DMS 273 (cell line): ENCODE measurements at regions not wholly inside any gene's neighbourhood (a gene's known extent, or its start where the extent isn't known, plus 50 kb on each side); places are given as distances from the start of the nearest gene placed in this dataset.
"Not testable (repeated sequence)": the region's sequence is repeated elsewhere in the genome, so short reads cannot be mapped to it uniquely, and the experiment has no call there.

Source experiments
- DNase-seq: peaks from one replicate; lab custom pipeline; 2025; ENCODE audit not compliant: unreplicated experiment; lab: John Stamatoyannopoulos, UW

GRCh38 chr2:60259781-60260180, 293.7 kb downstream of the BCL11A start:
- no peak for DNase-seq

GRCh38 chr2:60252581-60253150, 300.8 kb downstream of the BCL11A start:
- DNase-seq = no peak

GRCh38 chr2:60251247-60251646, 302.2 kb downstream of the BCL11A start:
- DNase-seq = no peak

GRCh38 chr2:60249879-60250278, 303.6 kb downstream of the BCL11A start:
- no peak for DNase-seq

GRCh38 chr2:60247471-60247870, 306.0 kb downstream of the BCL11A start:
- DNase-seq = no peak

GRCh38 chr2:60246583-60246982, 306.9 kb downstream of the BCL11A start:
- DNase-seq = no peak

- no peak for DNase-seq
Measured at GRCh38 chr2:60234274-60234986, 319.0 kb downstream of the BCL11A start.

GRCh38 chr2:60230596-60230995, 322.9 kb downstream of the BCL11A start:
- DNase-seq = no peak

- DNase-seq = no peak
Measured at GRCh38 chr2:60230037-60230436, 323.4 kb downstream of the BCL11A start.

GRCh38 chr2:60226943-60227342, 326.5 kb downstream of the BCL11A start:
- no peak for DNase-seq

GRCh38 chr2:60226191-60226590, 327.3 kb downstream of the BCL11A start:
- no peak for DNase-seq

- DNase-seq = no peak
Measured at GRCh38 chr2:60223859-60224258, 329.6 kb downstream of the BCL11A start.

GRCh38 chr2:60221098-60221497, 332.4 kb downstream of the BCL11A start:
- no peak for DNase-seq

GRCh38 chr2:60219536-60219935, 333.9 kb downstream of the BCL11A start:
- no peak for DNase-seq

- no peak for DNase-seq
Measured at GRCh38 chr2:60216452-60216995, 336.9 kb downstream of the BCL11A start.

- DNase-seq = peak; percentile 19
Measured at GRCh38 chr2:60215386-60215901, 338.0 kb downstream of the BCL11A start.

- no peak for DNase-seq
Measured at GRCh38 chr2:60214626-60214875, 338.9 kb downstream of the BCL11A start.

- no peak for DNase-seq
Measured at GRCh38 chr2:60213865-60214625, 339.4 kb downstream of the BCL11A start.

GRCh38 chr2:60212181-60212945, 341.1 kb downstream of the BCL11A start:
- DNase-seq = no peak

GRCh38 chr2:60189006-60189405, 364.4 kb downstream of the BCL11A start:
- DNase-seq = not testable (repeated sequence)

- DNase-seq = no peak
Measured at GRCh38 chr2:60175290-60175689, 378.2 kb downstream of the BCL11A start.
